Activated CD8-positive, alpha-beta T cell treated with anti-CD3 and anti-CD28 coated beads for 36 hours (primary cell): ENCODE measurements at regions not wholly inside any gene's neighbourhood (a gene's known extent, or its start where the extent isn't known, plus 50 kb on each side); places are given as distances from the start of the nearest gene placed in this dataset.

Experiments
- ATAC-seq: fragments of 200-7000 bp; cut with Tn5 transposase; one replicate; pipeline ENCODE4 v1.10.0; 2021; ENCODE audit warnings: mild to moderate bottlenecking, moderate library complexity
- CTCF ChIA-PET: fragments of 350-600 bp; sonication (Branson Sonifier 250); formaldehyde crosslinking; loops from one replicate; lab custom pipeline; 2021; ENCODE audit warnings: antibody characterized with exemption; lab: Charles Lee
- POLR2A ChIA-PET: fragments of 350-600 bp; sonication (Branson Sonifier 250); formaldehyde crosslinking; loops from one replicate; lab custom pipeline; 2021; ENCODE audit warnings: antibody characterized with exemption; lab: Charles Lee
- DNase-seq: peaks from one replicate; pipeline ENCODE4 v3.0.0-alpha.2; 2020
- H3K27ac Mint-ChIP-seq: one replicate; pipeline ENCODE4 v1.8.0; 2021; ENCODE audit warnings: mild to moderate bottlenecking, mixed read lengths
- H3K27me3 Mint-ChIP-seq: one replicate; pipeline ENCODE4 v1.8.0; 2021; ENCODE audit warnings: mixed read lengths
- H3K36me3 Mint-ChIP-seq: one replicate; pipeline ENCODE4 v1.8.0; 2021; ENCODE audit warnings: low read depth, mixed read lengths
- H3K4me1 Mint-ChIP-seq: one replicate; pipeline ENCODE4 v1.8.0; 2021; ENCODE audit warnings: low read depth, mixed read lengths
- H3K4me3 Mint-ChIP-seq: one replicate; pipeline ENCODE4 v1.8.0; 2021; ENCODE audit warnings: mild to moderate bottlenecking, moderate library complexity, mixed read lengths
- H3K9me3 Mint-ChIP-seq: one replicate; pipeline ENCODE4 v1.8.0; 2021; ENCODE audit warnings: mixed read lengths
- CTCF ChIP-seq: fragments of 200-600 bp; IDR thresholded peaks from one replicate; pipeline ENCODE4 v1.8.0; 2022; ENCODE audit warnings: antibody characterized with exemption, mild to moderate bottlenecking
- intact Hi-C: fragments of 100-400 bp; cut with micrococcal nuclease; formaldehyde crosslinking; loops from one replicate; pipeline ENCODE4 v1.10.0; 2022

- Mint-ChIP-seq H3K27me3 (no peaks in the 10 kb centered on the region), H3K27ac (no peak overlapping the region), H3K36me3 (no peaks in the 10 kb centered on the region), H3K4me3 (no peak overlapping the region), H3K4me1 (no peaks in the 10 kb centered on the region), H3K9me3 (peaks cover 2% of the 10 kb centered on the region)
- ChIA-PET CTCF (no interaction called here), POLR2A (no interaction called here)
- ATAC-seq (no peak), DNase-seq (no peak)
- TF ChIP-seq CTCF: no peak
- intact Hi-C loops: no loop called here
Observed at GRCh38 chr3:95886616-95887015, 927.8 kb upstream of the EPHA6 start.

- intact Hi-C loops: no loop called here
- CTCF ChIA-PET: no interaction called here
- H3K4me1 Mint-ChIP-seq: no peaks in the 10 kb centered on the region
- no peaks in the 10 kb centered on the region for H3K36me3 Mint-ChIP-seq
- H3K27me3 Mint-ChIP-seq: no peaks in the 10 kb centered on the region
- TF ChIP-seq CTCF: no peak
- ATAC-seq: no peak
- peaks cover 2% of the 10 kb centered on the region for H3K9me3 Mint-ChIP-seq
- DNase-seq: no peak
- POLR2A ChIA-PET: no interaction called here
- H3K27ac Mint-ChIP-seq: no peak overlapping the region
- H3K4me3 Mint-ChIP-seq: no peak overlapping the region
Observed at GRCh38 chr3:95887114-95887513, 927.3 kb upstream of the EPHA6 start.

GRCh38 chr3:95894820-95895219 is 919.6 kb upstream of the EPHA6 start:
- CTCF ChIA-PET: no interaction called here
- DNase-seq (no peak), ATAC-seq (no peak)
- no peak for TF ChIP-seq CTCF
- Mint-ChIP-seq H3K4me3 (no peak overlapping the region), H3K36me3 (no peaks in the 10 kb centered on the region), H3K27ac (no peak overlapping the region), H3K4me1 (no peaks in the 10 kb centered on the region), H3K27me3 (no peaks in the 10 kb centered on the region), H3K9me3 (peaks cover 11% of the 10 kb centered on the region)
- POLR2A ChIA-PET: no interaction called here
- intact Hi-C loops: no loop called here

GRCh38 chr3:95899494-95899893 is 914.9 kb upstream of the EPHA6 start:
- POLR2A ChIA-PET: no interaction called here
- intact Hi-C loops: no loop called here
- H3K4me3 Mint-ChIP-seq: no peak overlapping the region
- no peaks in the 10 kb centered on the region for H3K27me3 Mint-ChIP-seq
- H3K36me3 Mint-ChIP-seq: no peaks in the 10 kb centered on the region
- H3K4me1 Mint-ChIP-seq: no peaks in the 10 kb centered on the region
- ATAC-seq (no peak), DNase-seq (no peak)
- TF ChIP-seq CTCF: no peak
- no peak overlapping the region for H3K27ac Mint-ChIP-seq
- CTCF ChIA-PET: no interaction called here
- peaks cover 11% of the 10 kb centered on the region for H3K9me3 Mint-ChIP-seq

GRCh38 chr3:95899911-95900310 is 914.5 kb upstream of the EPHA6 start:
- Mint-ChIP-seq H3K4me3 (no peak overlapping the region), H3K9me3 (peaks cover 11% of the 10 kb centered on the region), H3K27me3 (no peaks in the 10 kb centered on the region), H3K4me1 (no peaks in the 10 kb centered on the region), H3K27ac (no peak overlapping the region), H3K36me3 (no peaks in the 10 kb centered on the region)
- ChIA-PET CTCF (no interaction called here), POLR2A (no interaction called here)
- no peak for TF ChIP-seq CTCF
- intact Hi-C loops: no loop called here
- DNase-seq: no peak
- ATAC-seq: no peak
